ENCODE measurements at regions not wholly inside any gene's neighbourhood (a gene's known extent, or its start where the extent isn't known, plus 50 kb on each side); places are given as distances from the start of the nearest gene placed in this dataset.
"Not testable (repeated sequence)": the region's sequence is repeated elsewhere in the genome, so short reads cannot be mapped to it uniquely, and the experiment has no call there.

DNA sequence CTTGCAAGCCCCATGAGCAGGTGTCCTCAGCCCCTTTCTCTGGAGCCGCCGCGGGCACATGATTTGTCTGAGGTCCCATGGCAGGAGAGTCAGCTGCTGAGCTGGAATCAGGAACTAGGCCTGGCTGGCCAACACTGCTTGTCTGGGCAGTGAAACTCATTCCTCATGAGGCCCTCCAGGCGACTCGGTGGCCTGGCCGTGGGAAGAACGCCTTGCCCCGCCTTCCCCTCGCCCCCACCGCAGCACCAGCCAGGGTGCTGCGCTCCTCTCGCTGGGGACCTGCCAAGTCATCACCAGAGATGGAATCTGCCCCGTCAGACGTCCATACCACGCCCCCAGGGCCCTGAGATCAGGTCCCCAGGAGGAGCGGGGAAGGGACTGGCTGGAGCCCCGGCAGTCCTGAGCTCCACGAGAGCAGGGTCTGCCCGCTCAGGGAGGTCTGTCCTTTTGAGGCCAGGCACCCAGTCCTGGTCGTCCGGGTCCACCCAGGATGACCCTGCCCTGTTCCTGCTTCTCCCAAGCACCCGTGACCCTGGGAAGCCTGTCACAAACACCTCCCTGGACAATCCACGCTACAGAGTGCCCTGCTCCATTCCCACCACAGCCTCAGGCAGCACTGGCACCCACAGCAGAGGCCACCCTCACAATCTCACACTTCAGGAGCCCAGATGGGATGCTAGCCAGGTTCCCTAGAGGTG, 5414.5 kb upstream of the TPTE start:
- not testable (repeated sequence) for TF ChIP-seq POLR2A, POLR2AphosphoS5 (IDR thresholded peaks at IDR 0.05)
- TF ChIP-seq, protein P1, sequence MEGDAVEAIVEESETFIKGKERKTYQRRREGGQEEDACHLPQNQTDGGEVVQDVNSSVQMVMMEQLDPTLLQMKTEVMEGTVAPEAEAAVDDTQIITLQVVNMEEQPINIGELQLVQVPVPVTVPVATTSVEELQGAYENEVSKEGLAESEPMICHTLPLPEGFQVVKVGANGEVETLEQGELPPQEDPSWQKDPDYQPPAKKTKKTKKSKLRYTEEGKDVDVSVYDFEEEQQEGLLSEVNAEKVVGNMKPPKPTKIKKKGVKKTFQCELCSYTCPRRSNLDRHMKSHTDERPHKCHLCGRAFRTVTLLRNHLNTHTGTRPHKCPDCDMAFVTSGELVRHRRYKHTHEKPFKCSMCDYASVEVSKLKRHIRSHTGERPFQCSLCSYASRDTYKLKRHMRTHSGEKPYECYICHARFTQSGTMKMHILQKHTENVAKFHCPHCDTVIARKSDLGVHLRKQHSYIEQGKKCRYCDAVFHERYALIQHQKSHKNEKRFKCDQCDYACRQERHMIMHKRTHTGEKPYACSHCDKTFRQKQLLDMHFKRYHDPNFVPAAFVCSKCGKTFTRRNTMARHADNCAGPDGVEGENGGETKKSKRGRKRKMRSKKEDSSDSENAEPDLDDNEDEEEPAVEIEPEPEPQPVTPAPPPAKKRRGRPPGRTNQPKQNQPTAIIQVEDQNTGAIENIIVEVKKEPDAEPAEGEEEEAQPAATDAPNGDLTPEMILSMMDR (IDR thresholded peaks at IDR 0.05) = not testable (repeated sequence)

Data from gastroesophageal sphincter (tissue), 3 donors.